ELR (cell line): ENCODE measurements at regions not wholly inside any gene's neighbourhood (a gene's known extent, or its start where the extent isn't known, plus 50 kb on each side); places are given as distances from the start of the nearest gene placed in this dataset.

Source experiments
- DNase-seq: peaks from one replicate; pipeline ENCODE4 v3.0.0-alpha.2; 2015; ENCODE audit warnings: low read depth

GRCh38 chr9:107688728-107689127 lies 199.2 kb upstream of the KLF4 start:
- DNase-seq: no peak

GRCh38 chr9:107685901-107686300 lies 196.3 kb upstream of the KLF4 start:
- DNase-seq: no peak

DNA sequence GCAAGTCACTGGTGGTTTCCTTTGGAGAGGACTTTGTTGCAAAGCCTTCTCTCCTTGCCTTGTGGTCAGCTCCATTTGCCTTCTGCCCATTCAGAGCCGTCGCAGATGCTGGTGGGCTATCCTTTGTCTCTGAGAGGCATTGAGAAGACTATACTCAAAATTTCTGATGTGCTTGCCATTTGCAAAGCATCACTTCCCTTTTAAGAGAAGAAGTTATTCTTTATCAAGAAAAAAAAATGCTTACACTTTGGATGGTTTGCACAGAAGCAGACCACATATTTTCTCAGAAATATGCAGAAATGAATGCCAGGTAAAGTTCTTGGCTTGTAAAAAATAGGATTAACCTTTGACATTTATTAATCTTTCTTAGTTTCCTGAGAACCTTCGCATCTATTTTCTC lies 195.8 kb upstream of the KLF4 start:
- no peak for DNase-seq

GRCh38 chr9:107684224-107684623 lies 194.7 kb upstream of the KLF4 start:
- DNase-seq: peak; percentile 36

GRCh38 chr9:107683566-107683965 lies 194.0 kb upstream of the KLF4 start:
- DNase-seq: no peak

GRCh38 chr9:107681988-107682387 lies 192.4 kb upstream of the KLF4 start:
- no peak for DNase-seq

GRCh38 chr9:107675351-107676259 lies 186.0 kb upstream of the KLF4 start:
- DNase-seq: no peak

- peak; percentile 4 for DNase-seq
These were observed 185.2 kb upstream of the KLF4 start for GRCh38 chr9:107674721-107675277.

- DNase-seq: no peak
These were observed 184.5 kb upstream of the KLF4 start for GRCh38 chr9:107673861-107674720.

DNA sequence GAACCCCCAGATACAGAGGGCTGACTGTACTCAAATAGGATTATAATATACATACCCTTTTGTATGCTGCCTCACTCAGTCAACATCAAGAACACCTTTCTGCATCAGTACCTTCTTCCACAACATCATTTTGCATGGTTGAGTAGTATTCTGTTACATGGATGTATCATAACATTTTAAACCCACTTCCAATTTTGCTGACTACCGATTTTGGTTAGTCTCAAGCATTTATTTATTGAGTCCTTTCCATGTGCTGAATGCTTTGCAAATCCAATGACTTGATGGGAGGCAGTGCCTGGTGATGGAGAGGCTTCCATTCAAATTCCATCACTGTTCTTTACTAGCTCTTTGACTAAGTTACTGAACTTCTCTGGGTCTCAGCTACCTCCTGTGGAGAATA lies 182.0 kb upstream of the KLF4 start:
- DNase-seq: no peak

DNA sequence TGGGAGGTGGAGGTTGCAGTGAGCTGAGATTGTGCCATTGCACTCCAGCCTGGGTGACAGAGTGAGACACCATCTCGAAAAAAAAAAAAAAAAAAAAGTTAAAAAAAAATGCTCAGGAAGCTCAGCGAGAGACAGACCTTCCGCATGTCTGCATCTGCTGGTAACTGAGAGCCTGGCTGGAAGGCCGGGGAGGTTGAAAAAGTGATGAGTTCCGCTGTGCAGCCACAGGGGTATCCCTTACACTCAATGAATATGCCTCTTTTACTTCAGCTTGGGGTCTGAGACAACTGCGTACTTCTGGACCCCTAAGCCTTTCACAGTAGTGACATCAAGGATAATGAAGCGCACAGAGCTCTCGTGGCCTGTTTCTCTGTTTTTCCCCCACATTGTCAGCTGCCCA lies 179.9 kb upstream of the KLF4 start:
- DNase-seq: no peak

GRCh38 chr9:107667231-107668070 lies 177.9 kb upstream of the KLF4 start:
- no peak for DNase-seq

GRCh38 chr9:107665057-107665456 lies 175.5 kb upstream of the KLF4 start:
- DNase-seq: no peak

DNA sequence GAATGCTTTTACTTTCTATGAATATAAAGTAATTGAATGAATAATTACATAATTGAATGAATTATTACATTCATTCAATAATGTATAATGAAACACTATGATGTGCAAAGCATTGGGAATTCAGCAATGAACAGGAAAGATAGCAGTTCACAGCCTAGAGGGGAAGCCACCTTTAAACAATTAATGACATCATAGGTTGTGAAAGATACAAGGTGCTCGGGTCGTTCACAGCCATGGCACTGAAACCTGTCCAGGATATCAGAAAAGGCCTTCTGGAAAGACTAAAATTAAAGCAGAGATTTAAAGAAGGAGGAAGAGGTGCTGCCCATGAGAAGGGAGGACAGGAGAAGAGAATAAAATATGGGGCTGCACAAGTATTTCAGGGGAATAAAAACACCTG lies 171.4 kb upstream of the KLF4 start:
- DNase-seq: no peak

DNA sequence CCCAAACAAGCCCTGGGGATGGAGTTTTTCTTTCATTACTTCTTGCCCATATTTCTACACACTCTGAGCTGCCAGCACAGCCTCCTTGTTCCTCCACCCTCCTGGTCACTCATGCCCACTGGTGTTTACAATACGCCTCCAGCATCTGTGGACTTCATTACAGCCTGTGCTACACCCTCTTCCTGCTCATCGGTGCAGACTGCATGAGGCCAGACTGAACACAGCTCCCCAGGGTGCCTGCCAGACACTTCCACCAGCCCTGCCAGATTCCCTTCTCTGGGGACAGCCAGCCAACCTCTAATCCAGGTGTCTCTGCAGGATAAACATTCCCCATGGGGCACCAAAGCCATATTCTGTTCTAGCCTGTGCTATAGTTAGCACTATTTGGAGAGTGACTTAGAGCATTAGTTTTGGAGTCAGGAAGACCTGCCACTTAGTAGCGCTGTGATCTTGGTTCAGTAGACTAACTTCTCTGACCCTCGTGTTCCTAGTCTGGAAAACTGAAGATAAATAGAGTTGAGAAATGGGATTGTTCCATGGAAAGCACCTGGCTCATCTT lies 163.8 kb upstream of the KLF4 start:
- no peak for DNase-seq

GRCh38 chr9:107650995-107651394 lies 161.4 kb upstream of the KLF4 start:
- DNase-seq: no peak

DNA sequence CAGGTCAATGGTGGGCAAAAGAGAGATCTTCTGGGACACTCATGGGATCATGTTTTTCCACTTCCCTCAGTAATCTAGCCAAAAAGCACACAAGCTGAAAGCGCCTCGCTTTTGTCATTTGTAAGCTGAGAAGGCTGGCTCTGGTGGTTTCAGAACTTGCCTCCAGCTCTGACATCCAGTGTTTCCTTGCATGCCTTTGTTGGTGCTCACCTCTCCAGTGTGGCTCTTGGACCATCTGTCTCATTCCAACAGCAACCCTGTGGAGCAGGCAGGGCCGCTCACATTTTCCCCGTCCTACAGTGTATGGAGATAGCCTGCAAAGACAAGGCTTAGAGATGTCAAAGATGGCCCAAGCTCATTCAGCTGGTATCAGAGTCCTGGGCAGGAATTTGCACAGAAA lies 160.8 kb upstream of the KLF4 start:
- DNase-seq: peak; percentile 57

- no peak for DNase-seq
These were observed 158.7 kb upstream of the KLF4 start for GRCh38 chr9:107648153-107648715.

DNA sequence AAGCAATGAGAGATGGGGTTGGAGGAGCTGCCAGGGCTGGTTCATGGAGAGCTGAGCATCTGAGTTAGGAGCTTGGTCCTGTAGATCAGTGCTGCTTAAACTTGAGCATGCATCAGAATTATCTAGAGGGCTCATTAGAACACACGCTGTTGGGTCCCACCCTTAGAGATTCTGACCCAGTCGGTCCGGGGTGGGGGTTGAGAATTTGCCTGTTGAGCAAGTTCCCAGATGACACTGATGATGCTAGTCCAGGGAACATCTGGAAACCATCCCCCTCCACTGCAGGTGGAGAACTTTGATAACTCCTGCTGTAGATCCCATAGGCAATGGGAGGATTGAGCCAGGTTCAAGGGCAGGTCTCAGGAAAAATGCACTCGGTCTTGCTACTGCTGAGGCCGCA lies 158.0 kb upstream of the KLF4 start:
- DNase-seq: no peak

DNA sequence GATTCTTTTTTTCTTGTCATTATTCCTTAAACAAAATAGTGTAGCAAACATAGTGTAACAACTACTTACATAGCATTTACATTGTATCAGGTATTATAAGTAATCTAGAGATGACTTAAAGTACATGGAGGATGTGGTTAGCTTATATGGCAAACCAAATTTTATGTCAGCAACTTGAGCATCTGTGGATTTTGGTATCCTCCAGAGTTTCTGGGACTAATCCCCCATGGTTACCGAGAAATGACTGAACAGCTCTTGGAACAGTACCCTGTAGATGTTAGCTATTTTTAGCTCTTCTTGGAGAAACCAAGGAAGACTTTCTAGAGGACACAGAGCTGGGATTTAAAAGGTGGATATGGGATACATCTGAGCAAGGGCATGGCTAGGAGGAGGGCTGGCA lies 157.6 kb upstream of the KLF4 start:
- DNase-seq: no peak

DNA sequence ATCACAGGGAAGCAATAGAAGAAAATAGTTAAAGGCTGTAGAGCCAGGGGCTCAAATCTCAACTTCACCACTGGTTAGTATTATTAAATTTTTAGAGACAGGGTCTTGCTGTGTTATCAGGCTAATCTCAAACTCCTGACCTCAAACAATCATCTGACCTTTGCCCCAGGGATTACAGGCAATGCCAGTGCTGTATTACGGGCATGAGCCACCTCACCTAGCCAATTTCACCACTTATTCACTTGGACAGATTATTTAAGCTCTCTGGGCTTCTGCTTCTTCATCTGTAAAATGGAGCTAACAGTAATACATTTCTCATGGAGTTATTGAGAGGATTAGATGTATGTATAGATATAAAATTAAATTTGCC lies 155.9 kb upstream of the KLF4 start:
- DNase-seq: no peak
